HL-60 (cell line): ENCODE measurements at regions not wholly inside any gene's neighbourhood (a gene's known extent, or its start where the extent isn't known, plus 50 kb on each side); places are given as distances from the start of the nearest gene placed in this dataset.

ENCODE experiments used
- DNase-seq, 2 experiments: peaks; one replicate each; pipeline ENCODE4 v3.0.0-alpha.2; 2010 to 2020; ENCODE audit warnings: low read depth in 1 of 2, low spot score in 1 of 2
- H3K27ac ChIP-seq: fragments of 250-450 bp; sonication (Bioruptor Pico); replicated peaks from 2 replicates; pipeline ENCODE4 v1.5.1; 2020; ENCODE audit warnings: mild to moderate bottlenecking, moderate library complexity
- H3K27me3 ChIP-seq: fragments of 250-450 bp; sonication (Bioruptor Pico); 2 replicates; pipeline ENCODE4 v1.5.1; 2021; ENCODE audit warnings: mild to moderate bottlenecking, moderate library complexity; ENCODE audit not compliant: insufficient read depth, poor library complexity, severe bottlenecking
- H3K4me3 ChIP-seq: replicated peaks from 2 replicates; pipeline ENCODE4 v1.5.1; 2011; ENCODE audit warnings: mild to moderate bottlenecking, control low read depth, low read length; ENCODE audit not compliant: insufficient read depth
- GABPA ChIP-seq: IDR thresholded peaks from 2 replicates; pipeline ENCODE4 v1.6.1; 2012; ENCODE audit warnings: low read depth
- POLR2AphosphoS5 ChIP-seq: IDR thresholded peaks from 2 replicates; pipeline ENCODE4 v1.6.1; 2012; ENCODE audit warnings: low read depth
- SPI1 ChIP-seq: IDR thresholded peaks from 2 replicates; pipeline ENCODE4 v1.6.1; 2012; ENCODE audit warnings: low read depth, mild to moderate bottlenecking, borderline replicate concordance
- TF ChIP-seq, protein P1 (sequence below): IDR thresholded peaks from one replicate; pipeline ENCODE4 v1.5.1; 2011; ENCODE audit warnings: low read length, control low read depth, inconsistent platforms; ENCODE audit not compliant: insufficient read depth
- TF ChIP-seq, protein P2 (sequence below): IDR thresholded peaks from 2 replicates; pipeline ENCODE4 v1.6.1; 2012; ENCODE audit warnings: low read depth; ENCODE audit not compliant: insufficient replicate concordance

DNA sequence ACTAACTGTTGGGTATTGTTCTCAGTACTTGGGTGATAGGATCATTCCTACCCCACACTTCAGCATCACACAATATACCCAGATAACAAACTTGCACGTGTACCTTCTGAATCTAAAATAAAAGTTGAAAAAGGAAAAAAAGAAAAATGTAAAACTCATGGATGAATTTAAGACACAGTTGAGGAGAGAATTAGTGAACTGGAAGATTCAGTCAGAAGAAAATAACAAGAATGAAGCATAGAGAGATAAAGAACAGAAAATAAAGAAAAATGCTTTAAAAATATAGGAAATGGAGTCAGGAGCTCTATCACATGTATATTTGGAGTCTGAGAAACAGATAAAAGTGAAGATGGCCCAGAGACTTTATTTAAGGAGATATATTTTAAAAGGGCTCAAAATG, 90.4 kb upstream of the SALL3 start:
- peaks cover 4% of the 10 kb centered on the region for H3K27me3 ChIP-seq

DNA sequence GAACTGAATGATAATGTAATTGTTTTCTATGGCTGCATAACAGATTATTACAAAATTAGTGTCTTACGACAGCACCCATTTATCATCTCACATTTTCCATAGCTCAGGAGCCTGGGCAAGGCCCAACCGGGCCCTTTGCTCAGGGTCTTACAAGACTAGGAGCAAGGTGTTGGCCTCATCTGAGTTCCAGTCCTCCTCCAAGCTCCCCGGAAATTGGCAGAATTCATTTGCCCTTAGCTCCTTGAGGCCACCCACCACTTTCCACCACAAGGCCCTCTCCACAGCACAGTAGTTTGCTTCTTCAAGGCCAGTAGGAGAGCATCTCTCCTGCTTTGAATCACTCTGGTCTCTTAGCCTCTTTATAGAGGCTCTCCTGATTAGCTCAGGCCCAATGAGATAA, 89.2 kb upstream of the SALL3 start:
- no peak for DNase-seq
- TF ChIP-seq POLR2AphosphoS5 (no peak), SPI1 (no peak), GABPA (no peak)
- TF ChIP-seq, protein P1, sequence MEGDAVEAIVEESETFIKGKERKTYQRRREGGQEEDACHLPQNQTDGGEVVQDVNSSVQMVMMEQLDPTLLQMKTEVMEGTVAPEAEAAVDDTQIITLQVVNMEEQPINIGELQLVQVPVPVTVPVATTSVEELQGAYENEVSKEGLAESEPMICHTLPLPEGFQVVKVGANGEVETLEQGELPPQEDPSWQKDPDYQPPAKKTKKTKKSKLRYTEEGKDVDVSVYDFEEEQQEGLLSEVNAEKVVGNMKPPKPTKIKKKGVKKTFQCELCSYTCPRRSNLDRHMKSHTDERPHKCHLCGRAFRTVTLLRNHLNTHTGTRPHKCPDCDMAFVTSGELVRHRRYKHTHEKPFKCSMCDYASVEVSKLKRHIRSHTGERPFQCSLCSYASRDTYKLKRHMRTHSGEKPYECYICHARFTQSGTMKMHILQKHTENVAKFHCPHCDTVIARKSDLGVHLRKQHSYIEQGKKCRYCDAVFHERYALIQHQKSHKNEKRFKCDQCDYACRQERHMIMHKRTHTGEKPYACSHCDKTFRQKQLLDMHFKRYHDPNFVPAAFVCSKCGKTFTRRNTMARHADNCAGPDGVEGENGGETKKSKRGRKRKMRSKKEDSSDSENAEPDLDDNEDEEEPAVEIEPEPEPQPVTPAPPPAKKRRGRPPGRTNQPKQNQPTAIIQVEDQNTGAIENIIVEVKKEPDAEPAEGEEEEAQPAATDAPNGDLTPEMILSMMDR, result no peak
- TF ChIP-seq, protein P2, sequence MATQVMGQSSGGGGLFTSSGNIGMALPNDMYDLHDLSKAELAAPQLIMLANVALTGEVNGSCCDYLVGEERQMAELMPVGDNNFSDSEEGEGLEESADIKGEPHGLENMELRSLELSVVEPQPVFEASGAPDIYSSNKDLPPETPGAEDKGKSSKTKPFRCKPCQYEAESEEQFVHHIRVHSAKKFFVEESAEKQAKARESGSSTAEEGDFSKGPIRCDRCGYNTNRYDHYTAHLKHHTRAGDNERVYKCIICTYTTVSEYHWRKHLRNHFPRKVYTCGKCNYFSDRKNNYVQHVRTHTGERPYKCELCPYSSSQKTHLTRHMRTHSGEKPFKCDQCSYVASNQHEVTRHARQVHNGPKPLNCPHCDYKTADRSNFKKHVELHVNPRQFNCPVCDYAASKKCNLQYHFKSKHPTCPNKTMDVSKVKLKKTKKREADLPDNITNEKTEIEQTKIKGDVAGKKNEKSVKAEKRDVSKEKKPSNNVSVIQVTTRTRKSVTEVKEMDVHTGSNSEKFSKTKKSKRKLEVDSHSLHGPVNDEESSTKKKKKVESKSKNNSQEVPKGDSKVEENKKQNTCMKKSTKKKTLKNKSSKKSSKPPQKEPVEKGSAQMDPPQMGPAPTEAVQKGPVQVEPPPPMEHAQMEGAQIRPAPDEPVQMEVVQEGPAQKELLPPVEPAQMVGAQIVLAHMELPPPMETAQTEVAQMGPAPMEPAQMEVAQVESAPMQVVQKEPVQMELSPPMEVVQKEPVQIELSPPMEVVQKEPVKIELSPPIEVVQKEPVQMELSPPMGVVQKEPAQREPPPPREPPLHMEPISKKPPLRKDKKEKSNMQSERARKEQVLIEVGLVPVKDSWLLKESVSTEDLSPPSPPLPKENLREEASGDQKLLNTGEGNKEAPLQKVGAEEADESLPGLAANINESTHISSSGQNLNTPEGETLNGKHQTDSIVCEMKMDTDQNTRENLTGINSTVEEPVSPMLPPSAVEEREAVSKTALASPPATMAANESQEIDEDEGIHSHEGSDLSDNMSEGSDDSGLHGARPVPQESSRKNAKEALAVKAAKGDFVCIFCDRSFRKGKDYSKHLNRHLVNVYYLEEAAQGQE, result no peak
- Histone ChIP-seq H3K4me3 (no peak overlapping the region), H3K27ac (no peak overlapping the region), H3K27me3 (peaks cover 4% of the 10 kb centered on the region)

More for the DNA sequence above, 90.4 kb upstream of the SALL3 start:
- Histone ChIP-seq H3K27ac (no peak overlapping the region), H3K4me3 (no peak overlapping the region)
- no peak for TF ChIP-seq SPI1
- TF ChIP-seq, protein P2, result no peak
- no peak for TF ChIP-seq GABPA
- TF ChIP-seq POLR2AphosphoS5, result no peak
- TF ChIP-seq, protein P1, result no peak
- no peak for DNase-seq

DNA sequence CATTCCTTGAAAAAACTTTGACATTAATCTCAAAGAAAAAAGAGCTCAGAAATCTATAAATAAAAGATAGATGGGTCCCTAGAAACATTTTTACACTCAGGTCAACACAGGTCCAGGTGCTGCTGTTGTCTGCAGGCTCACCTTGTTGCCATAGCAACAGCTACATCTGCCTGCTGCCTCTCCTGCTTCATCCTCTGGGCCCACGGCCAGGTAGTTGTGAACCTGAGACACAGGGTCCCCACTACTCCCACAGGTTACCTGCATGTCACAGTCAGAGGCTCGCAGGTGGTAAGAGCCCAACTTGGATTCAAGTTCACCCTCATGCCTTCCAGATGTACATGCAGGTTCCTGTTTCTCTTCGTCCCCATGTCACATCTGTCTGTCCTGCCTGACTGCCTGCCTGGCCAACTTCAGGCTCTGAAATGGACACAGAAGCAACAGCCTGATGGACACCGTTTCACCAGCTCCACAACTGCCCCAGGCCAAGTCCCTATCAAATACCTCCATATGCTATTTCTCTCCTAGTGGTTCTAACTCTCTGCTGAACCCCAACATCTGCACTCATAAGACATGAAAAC, 88.3 kb upstream of the SALL3 start:
- no peak overlapping the region for H3K27ac ChIP-seq
- H3K4me3 ChIP-seq, result no peak overlapping the region
- TF ChIP-seq, protein P2, result no peak
- TF ChIP-seq, protein P1, result no peak
- no peak for TF ChIP-seq POLR2AphosphoS5
- no peak for TF ChIP-seq GABPA
- TF ChIP-seq SPI1, result no peak
- peaks cover 4% of the 10 kb centered on the region for H3K27me3 ChIP-seq
- no peak for DNase-seq
